ENCODE measurements at regions not wholly inside any gene's neighbourhood (a gene's known extent, or its start where the extent isn't known, plus 50 kb on each side); places are given as distances from the start of the nearest gene placed in this dataset.

GRCh38 chr16:87000001-87000400, 317.2 kb downstream of the C16orf95 start:
- DNase-seq (no peak), ATAC-seq (no peak)
- Histone ChIP-seq H3K4me3 (no peak overlapping the region), H3K4me1 (no peaks in the 10 kb centered on the region), H3K36me3 (ENCODE audit: insufficient read depth in 1 of 2, low read depth in 1 of 2) (no peaks in the 10 kb centered on the region), H3K27ac (no peak overlapping the region), H3K27me3 (ENCODE audit: insufficient read depth in 3 of 3, low read length in 2 of 3) (peaks cover 0 to 14% (median 2%) of the 10 kb centered on the region in 3 donors), H3K9me3 (no peaks in the 10 kb centered on the region)
- TF ChIP-seq, protein P1, sequence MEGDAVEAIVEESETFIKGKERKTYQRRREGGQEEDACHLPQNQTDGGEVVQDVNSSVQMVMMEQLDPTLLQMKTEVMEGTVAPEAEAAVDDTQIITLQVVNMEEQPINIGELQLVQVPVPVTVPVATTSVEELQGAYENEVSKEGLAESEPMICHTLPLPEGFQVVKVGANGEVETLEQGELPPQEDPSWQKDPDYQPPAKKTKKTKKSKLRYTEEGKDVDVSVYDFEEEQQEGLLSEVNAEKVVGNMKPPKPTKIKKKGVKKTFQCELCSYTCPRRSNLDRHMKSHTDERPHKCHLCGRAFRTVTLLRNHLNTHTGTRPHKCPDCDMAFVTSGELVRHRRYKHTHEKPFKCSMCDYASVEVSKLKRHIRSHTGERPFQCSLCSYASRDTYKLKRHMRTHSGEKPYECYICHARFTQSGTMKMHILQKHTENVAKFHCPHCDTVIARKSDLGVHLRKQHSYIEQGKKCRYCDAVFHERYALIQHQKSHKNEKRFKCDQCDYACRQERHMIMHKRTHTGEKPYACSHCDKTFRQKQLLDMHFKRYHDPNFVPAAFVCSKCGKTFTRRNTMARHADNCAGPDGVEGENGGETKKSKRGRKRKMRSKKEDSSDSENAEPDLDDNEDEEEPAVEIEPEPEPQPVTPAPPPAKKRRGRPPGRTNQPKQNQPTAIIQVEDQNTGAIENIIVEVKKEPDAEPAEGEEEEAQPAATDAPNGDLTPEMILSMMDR (IDR thresholded peaks at IDR 0.05), result no peak
- whole genome bisulfite sequencing, 3 donors, result 57 to 67% (median 59%) methylated on average over 2 of the region's 2 CpGs
- intact Hi-C loops (cut with DNase I), result no loop called here

DNA sequence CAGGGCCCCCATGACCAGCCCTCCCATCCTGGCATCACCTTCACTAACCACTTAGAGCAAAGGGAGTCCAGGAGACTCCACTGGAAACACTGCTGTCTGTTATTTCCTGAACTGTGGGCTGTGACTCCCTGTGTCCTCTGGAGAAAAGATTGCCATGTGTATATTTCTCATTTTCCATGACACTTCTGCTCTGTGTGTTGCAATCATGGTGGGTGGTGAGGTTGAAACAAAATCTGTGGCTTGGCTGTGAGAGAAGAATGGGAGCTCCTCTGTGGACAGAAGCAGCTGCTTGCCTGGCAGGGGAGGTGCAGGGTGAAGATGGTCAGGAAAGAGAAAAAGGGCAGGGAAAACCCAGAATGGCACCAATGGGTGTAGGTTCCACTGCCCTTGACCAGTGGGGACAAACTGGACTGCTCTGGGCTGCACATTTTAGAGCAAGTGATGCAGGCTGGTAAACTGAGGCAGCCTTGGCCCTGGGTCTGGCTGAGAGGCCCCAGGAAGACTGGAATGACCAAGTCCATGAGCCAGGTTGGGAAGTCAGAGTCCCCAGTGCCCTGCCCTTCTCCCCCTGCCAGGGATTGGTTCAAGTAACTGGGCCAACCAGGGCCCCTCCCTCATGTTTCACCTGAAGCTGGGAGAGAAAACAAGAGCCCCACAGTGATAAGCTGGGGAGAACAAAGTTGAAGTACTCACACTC, 314.3 kb downstream of the C16orf95 start:
- no peaks in the 10 kb centered on the region for H3K36me3 ChIP-seq (ENCODE audit: insufficient read depth in 1 of 2, low read depth in 1 of 2)
- H3K27ac ChIP-seq, result no peak overlapping the region
- intact Hi-C loops (cut with DNase I), result no loop called here
- H3K4me1 ChIP-seq, result no peaks in the 10 kb centered on the region
- no peak for ATAC-seq
- H3K9me3 ChIP-seq, result no peaks in the 10 kb centered on the region
- TF ChIP-seq, protein P1 (IDR thresholded peaks at IDR 0.05), result no peak
- H3K4me3 ChIP-seq, result no peak overlapping the region
- H3K27me3 ChIP-seq (ENCODE audit: insufficient read depth in 3 of 3, low read length in 2 of 3), result peaks cover 0 to 1% (median 0%) of the 10 kb centered on the region in 3 donors
- no peak for DNase-seq

GRCh38 chr16:87003414-87003755, 313.8 kb downstream of the C16orf95 start:
- ATAC-seq, result no peak
- 74 to 78% (median 76%) methylated on average over 2 of the region's 2 CpGs for WGBS, 3 donors
- H3K4me3 ChIP-seq, result no peak overlapping the region

GRCh38 chr16:87006021-87006420, 311.2 kb downstream of the C16orf95 start:
- ATAC-seq, result no peak
- H3K27me3 ChIP-seq (ENCODE audit: insufficient read depth in 3 of 3, low read length in 2 of 3), result peaks cover 0 to 3% (median 0%) of the 10 kb centered on the region in 3 donors
- no peak overlapping the region for H3K27ac ChIP-seq
- 85 to 89% (median 87%) methylated on average over 6 of the region's 6 CpGs for WGBS, 3 donors
- H3K9me3 ChIP-seq, result no peaks in the 10 kb centered on the region
- TF ChIP-seq, protein P1 (IDR thresholded peaks at IDR 0.05), result no peak
- H3K4me3 ChIP-seq, result no peak overlapping the region
- no peaks in the 10 kb centered on the region for H3K4me1 ChIP-seq
- no peaks in the 10 kb centered on the region for H3K36me3 ChIP-seq (ENCODE audit: insufficient read depth in 1 of 2, low read depth in 1 of 2)
- intact Hi-C loops (cut with DNase I), result no loop called here
- DNase-seq, result no peak

More at GRCh38 chr16:87003414-87003755, 313.8 kb downstream of the C16orf95 start:
- no peak for DNase-seq
- Histone ChIP-seq H3K27ac (no peak overlapping the region), H3K36me3 (ENCODE audit: insufficient read depth in 1 of 2, low read depth in 1 of 2) (no peaks in the 10 kb centered on the region), H3K4me1 (no peaks in the 10 kb centered on the region), H3K9me3 (no peaks in the 10 kb centered on the region), H3K27me3 (ENCODE audit: insufficient read depth in 3 of 3, low read length in 2 of 3) (peaks cover 0 to 1% (median 0%) of the 10 kb centered on the region in 3 donors)
- intact Hi-C loops (cut with DNase I), result no loop called here
- TF ChIP-seq, protein P1 (IDR thresholded peaks at IDR 0.05), result no peak

Measured in psoas muscle (tissue), 7 donors.